Stimulated activated CD4-positive, alpha-beta T cell treated with anti-CD3 and anti-CD28 coated beads, Interleukin-15, amount 100 ng/mL, for 24 hours (primary cell): ENCODE measurements at regions not wholly inside any gene's neighbourhood (a gene's known extent, or its start where the extent isn't known, plus 50 kb on each side); places are given as distances from the start of the nearest gene placed in this dataset.
"Not testable (repeated sequence)": the region's sequence is repeated elsewhere in the genome, so short reads cannot be mapped to it uniquely, and the experiment has no call there.

ENCODE experiments used
- DNase-seq: peaks from one replicate; pipeline ENCODE4 v3.0.0-alpha.2; 2020

DNA sequence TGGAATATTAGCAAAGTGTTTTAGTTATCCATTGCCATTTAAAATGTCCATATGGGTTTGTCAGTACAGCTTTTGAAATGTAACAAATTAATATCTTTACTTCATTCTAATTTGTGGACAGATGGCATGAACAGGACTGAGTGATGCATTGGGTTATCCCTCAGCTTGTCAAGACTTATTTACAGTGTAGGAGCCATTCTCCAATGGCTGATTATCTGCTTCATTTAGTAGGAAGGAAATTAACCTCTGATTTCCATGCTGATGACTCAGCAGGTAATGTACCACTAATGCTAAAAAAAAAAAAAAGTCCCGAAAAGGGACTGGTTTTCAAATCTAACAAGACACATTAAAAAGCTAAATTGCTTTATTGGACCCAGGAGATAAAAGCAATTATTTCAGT lies 1149.0 kb upstream of the USP15 start:
- no peak for DNase-seq

DNA sequence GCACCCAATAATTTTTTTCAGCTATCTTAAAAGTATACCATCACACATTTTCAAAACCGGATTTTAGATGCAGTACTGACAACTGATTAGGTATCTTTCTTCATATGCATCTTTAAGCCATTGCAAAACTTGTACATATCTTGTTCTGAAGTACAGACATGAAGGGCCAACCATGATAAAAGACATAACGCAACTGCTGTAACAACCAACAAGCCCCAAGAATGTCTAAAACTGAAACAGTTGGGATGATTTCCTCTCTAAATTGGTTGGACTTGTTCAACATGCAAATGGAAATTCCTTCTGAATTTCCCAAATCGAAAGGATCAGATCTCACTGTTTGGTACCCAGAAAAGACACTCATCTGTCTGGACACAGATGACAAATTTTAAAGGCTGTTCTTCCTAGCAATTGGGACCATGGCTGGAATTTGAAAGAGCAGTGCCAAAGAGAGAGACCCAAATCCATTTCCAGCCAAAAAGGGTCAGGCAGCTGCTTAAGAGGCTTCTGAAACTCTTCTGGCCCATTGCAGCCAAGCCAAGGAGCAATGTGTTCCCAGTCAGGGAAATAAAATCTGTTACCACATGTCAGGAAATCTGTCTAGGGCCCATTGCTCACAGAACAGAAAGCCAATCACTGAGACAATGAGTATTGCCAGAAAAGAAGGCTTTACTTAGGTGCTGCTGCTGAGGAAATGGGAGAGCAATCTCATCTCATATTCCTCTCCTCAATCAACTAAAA lies 1122.4 kb upstream of the USP15 start:
- DNase-seq: no peak

- no peak for DNase-seq
Measured at GRCh38 chr12:61138415-61138759, 1121.8 kb upstream of the USP15 start.

GRCh38 chr12:61161961-61162360 lies 1098.2 kb upstream of the USP15 start:
- no peak for DNase-seq

GRCh38 chr12:61188801-61189595 lies 1071.2 kb upstream of the USP15 start:
- no peak for DNase-seq

- no peak for DNase-seq
Measured at GRCh38 chr12:61213646-61214045, 1046.6 kb upstream of the USP15 start.

DNA sequence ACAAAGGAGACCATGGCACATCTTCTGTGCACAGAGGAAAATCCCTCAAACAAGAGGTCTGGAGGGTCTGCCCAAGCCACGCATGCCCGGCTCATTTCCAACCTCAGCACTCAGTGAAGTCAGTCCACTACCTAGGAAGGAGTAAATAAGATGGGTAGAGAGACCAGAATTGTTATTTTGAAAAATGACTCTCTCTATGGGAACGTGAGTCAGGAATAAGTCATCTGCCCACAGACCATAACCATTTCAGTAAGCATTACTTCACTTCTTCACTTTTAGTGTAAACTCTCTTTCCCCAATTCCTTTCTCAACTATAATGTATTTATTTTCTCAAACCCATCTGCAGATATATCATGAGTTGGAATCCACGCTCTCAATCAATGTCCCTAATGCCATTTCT lies 1039.9 kb upstream of the USP15 start:
- DNase-seq: no peak

DNA sequence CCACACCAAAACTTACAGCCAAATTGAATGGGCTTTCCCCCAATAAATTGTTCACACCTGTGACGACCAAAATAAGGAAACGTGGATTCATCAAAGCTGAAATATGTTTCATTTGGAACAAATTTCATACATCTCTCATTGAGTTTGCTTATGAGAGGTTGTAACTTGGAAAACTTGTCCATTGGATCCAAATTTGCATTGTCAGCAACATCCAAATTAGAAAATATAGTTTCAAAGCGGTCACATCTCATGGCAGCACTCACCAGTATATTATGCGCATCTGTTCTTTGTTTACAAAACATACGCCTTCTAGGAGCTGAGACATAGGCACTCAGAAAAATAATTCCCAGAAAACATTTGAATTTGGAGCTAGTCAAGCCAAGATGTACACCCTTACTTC lies 1028.2 kb upstream of the USP15 start:
- no peak for DNase-seq

- DNase-seq: no peak
Measured at GRCh38 chr12:61250303-61250702, 1009.9 kb upstream of the USP15 start.

DNA sequence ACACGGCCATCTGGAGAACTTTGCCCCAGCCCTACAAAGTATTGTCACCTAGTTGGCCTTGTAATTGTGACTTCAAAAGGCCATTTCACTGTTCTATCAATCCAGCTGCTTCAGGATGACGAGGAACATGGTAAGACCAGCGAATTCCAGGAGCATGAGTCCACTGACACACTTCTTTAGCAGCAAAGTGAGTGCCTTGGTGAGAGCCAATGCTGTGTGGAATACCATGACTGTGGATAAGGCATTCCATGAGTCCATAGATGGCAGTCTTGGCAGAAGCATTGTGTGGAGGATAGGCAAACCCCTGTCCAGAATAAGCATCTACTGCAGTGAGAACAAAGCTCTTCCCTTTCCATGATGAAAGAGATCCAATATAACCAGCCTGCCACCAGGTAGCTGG lies 1009.1 kb upstream of the USP15 start:
- no peak for DNase-seq

- DNase-seq: no peak
Measured at GRCh38 chr12:61254225-61254624, 1006.0 kb upstream of the USP15 start.

- DNase-seq: not testable (repeated sequence)
Measured at GRCh38 chr12:61264294-61264693, 995.9 kb upstream of the USP15 start.

DNA sequence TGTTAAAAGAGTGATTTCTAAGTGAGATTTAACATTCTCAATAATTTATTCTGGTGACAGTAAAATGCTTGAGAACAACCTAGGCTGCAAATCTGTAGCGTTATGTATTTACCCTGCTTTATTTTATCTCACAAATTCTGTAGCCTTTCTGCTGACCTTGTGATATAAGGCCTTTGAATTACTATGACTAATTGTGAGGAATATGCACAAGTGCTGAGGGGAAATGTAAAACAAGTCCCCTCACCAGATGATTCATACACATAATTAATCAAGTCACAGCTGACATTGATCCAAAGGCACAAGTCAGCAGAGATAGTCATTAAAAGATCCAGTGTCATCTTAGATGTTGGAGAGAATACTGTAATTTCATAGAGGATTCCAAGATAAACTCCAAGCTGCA lies 992.7 kb upstream of the USP15 start:
- DNase-seq: no peak

DNA sequence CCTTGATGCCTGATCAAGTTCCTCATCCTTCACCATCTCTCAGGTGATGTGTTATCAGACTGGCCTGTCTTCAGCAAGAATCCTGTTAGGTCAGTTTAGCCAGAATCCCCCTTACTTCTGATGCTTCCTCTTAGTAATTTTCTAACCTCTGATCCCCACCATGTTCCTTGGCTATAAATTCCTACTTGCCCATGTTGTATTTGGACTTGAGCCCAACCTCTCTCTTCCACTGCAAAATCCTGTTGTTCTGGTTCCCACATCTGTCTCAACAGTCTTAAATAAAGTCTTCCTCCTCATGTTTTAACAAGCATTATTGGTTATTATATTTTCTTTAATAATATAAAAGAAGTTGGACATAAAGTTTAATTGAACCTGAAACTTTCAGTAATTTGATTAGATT lies 987.8 kb upstream of the USP15 start:
- DNase-seq: no peak

GRCh38 chr12:61282790-61283575 lies 977.2 kb upstream of the USP15 start:
- DNase-seq: no peak

- no peak for DNase-seq
Measured at GRCh38 chr12:61290473-61290872, 969.7 kb upstream of the USP15 start.

DNA sequence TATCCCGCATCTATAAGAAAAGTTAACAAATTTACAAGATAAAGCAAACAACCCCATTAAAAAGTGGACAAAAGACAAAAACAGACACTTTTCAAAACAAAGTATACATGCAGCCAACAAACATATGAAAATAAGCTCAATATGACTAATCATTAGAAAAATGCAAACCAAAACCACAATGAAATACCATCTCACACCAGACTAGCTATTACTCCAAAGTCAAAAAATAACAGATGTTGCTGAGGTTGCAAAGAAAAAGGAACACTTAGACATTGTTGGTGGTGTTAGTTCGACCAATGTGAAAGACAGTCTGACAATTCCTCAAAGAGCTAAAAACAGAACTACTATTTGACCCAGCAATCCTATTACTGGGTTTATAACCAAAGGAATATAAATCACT lies 968.6 kb upstream of the USP15 start:
- no peak for DNase-seq

- not testable (repeated sequence) for DNase-seq
Measured at GRCh38 chr12:61294011-61294410, 966.2 kb upstream of the USP15 start.

DNA sequence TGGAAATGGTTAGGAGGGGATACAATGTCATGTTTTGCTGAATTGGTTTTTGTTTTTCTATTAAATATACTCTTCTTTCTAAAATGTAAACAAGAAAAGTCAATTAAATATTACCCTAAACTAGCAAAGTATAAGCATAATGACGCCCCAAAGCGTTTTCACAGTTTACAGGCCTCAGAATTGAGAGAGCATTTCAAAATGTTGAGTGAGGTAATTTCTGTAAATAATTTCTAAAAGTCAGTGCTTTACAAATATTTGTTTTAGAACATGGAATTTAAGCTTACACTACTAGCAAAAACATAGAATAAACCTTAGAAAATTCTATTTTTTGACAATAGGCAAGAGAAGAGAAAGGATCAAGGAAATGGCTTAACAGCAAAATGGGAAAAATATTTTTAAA lies 958.4 kb upstream of the USP15 start:
- no peak for DNase-seq

DNA sequence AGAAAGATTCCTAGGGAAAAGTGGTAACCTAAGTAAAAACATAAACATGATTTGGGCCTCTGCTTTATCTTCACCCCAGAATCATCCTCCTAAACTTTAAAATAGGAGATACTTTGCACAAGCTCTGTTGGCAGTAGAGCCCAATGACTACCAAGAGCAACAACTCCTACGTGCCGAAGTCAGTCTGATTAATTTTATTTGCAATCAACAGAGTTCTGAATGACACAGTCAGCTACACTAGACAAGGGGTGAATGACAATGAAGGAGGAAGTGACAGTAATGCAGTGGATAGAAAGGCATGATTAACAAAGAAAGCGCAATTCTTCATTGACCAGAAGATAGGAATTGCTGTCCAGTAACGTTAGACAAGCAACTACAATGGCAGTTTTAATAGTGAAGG lies 957.9 kb upstream of the USP15 start:
- no peak for DNase-seq

- no peak for DNase-seq
Measured at GRCh38 chr12:61308220-61308619, 952.0 kb upstream of the USP15 start.

GRCh38 chr12:61311413-61311812 lies 948.8 kb upstream of the USP15 start:
- no peak for DNase-seq

DNA sequence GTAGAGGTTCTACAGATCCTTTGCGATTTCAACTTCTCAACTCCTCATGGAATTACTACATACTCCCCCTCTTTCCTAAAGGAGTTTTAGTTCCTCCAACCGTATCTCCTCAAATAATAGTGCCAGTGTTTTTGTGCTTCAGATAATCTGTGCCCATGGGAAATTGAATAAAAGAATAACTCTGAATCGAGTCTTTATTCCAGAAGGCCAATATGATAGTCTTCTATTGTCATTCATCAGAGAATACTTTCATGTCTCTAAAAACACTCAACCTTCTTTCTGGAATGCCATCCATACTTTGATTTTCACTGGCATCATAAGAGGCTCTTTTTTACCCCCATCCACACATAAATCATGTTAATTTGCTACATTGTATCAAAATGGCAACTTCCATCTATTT lies 911.3 kb upstream of the USP15 start:
- DNase-seq: no peak

GRCh38 chr12:61355105-61355504 lies 905.1 kb upstream of the USP15 start:
- no peak for DNase-seq
